DMS53 treated with DMSO at 0.1 percent for 48 hours (cell line): ENCODE measurements at regions not wholly inside any gene's neighbourhood (a gene's known extent, or its start where the extent isn't known, plus 50 kb on each side); places are given as distances from the start of the nearest gene placed in this dataset.

Source experiments
- DNase-seq: peaks from one replicate; lab custom pipeline; 2025; ENCODE audit not compliant: unreplicated experiment; lab: John Stamatoyannopoulos, UW

- DNase-seq = no peak
Observed at GRCh38 chr6:79864421-79864820, 82.9 kb downstream of the ELOVL4 start.

GRCh38 chr6:79864001-79864400 is 83.4 kb downstream of the ELOVL4 start:
- DNase-seq = no peak

- no peak for DNase-seq
Observed at GRCh38 chr6:79863566-79863965, 83.8 kb downstream of the ELOVL4 start.

- no peak for DNase-seq
Observed at GRCh38 chr6:79862711-79863110, 84.6 kb downstream of the ELOVL4 start.

GRCh38 chr6:79862126-79862525 is 85.2 kb downstream of the ELOVL4 start:
- DNase-seq = no peak

GRCh38 chr6:79861023-79861422 is 86.3 kb downstream of the ELOVL4 start:
- DNase-seq = no peak

GRCh38 chr6:79847426-79847825 is 99.9 kb downstream of the ELOVL4 start:
- DNase-seq = no peak

- no peak for DNase-seq
Observed at GRCh38 chr6:79842376-79843040, 104.8 kb downstream of the ELOVL4 start.

- DNase-seq = no peak
Observed at GRCh38 chr6:79841577-79842375, 105.6 kb downstream of the ELOVL4 start.

- no peak for DNase-seq
Observed at GRCh38 chr6:79838851-79839250, 108.5 kb downstream of the ELOVL4 start.

- no peak for DNase-seq
Observed at GRCh38 chr6:79833964-79834284, 113.4 kb downstream of the ELOVL4 start.

- DNase-seq = no peak
Observed at GRCh38 chr6:79833264-79833963, 113.9 kb downstream of the ELOVL4 start.

GRCh38 chr6:79832723-79833122 is 114.6 kb downstream of the ELOVL4 start:
- DNase-seq = no peak

GRCh38 chr6:79824202-79824601 is 123.2 kb downstream of the ELOVL4 start:
- no peak for DNase-seq

- no peak for DNase-seq
Observed at GRCh38 chr6:79821859-79822258, 125.5 kb downstream of the ELOVL4 start.

- DNase-seq = no peak
Observed at GRCh38 chr6:79818471-79818870, 128.9 kb downstream of the ELOVL4 start.

- DNase-seq = no peak
Observed at GRCh38 chr6:79814940-79815339, 132.4 kb downstream of the ELOVL4 start.

- peak; percentile 35 for DNase-seq
Observed at GRCh38 chr6:79813854-79814709, 133.3 kb downstream of the ELOVL4 start.

- no peak for DNase-seq
Observed at GRCh38 chr6:79813143-79813850, 134.1 kb downstream of the ELOVL4 start.

- DNase-seq = no peak
Observed at GRCh38 chr6:79812195-79812594, 135.2 kb downstream of the ELOVL4 start.

- no peak for DNase-seq
Observed at GRCh38 chr6:79810871-79811270, 136.5 kb downstream of the ELOVL4 start.
